GM13976 (cell line): ENCODE measurements at regions not wholly inside any gene's neighbourhood (a gene's known extent, or its start where the extent isn't known, plus 50 kb on each side); places are given as distances from the start of the nearest gene placed in this dataset.

ENCODE experiments used
- DNase-seq: peaks from one replicate; pipeline ENCODE4 v3.0.0; 2012; ENCODE audit warnings: low spot score
- in situ Hi-C: fragments of 300-500 bp; cut with MboI; formaldehyde crosslinking; loops from one replicate; pipeline ENCODE4 v1.12.0; 2022; ENCODE audit warnings: low sequenced_read_pairs, mixed read lengths, inconsistent platforms; ENCODE audit not compliant: unreplicated experiment
- TF ChIP-seq, protein P1 (sequence below): IDR thresholded peaks from 2 replicates; pipeline ENCODE4 v1.5.1; 2012; ENCODE audit warnings: borderline replicate concordance, mild to moderate bottlenecking; ENCODE audit not compliant: insufficient read depth; ENCODE audit errors: extremely low read depth, missing control alignments, control extremely low read depth

GRCh38 chr20:60727425-60727824, 524.6 kb upstream of the CDH4 start:
- TF ChIP-seq, protein P1, sequence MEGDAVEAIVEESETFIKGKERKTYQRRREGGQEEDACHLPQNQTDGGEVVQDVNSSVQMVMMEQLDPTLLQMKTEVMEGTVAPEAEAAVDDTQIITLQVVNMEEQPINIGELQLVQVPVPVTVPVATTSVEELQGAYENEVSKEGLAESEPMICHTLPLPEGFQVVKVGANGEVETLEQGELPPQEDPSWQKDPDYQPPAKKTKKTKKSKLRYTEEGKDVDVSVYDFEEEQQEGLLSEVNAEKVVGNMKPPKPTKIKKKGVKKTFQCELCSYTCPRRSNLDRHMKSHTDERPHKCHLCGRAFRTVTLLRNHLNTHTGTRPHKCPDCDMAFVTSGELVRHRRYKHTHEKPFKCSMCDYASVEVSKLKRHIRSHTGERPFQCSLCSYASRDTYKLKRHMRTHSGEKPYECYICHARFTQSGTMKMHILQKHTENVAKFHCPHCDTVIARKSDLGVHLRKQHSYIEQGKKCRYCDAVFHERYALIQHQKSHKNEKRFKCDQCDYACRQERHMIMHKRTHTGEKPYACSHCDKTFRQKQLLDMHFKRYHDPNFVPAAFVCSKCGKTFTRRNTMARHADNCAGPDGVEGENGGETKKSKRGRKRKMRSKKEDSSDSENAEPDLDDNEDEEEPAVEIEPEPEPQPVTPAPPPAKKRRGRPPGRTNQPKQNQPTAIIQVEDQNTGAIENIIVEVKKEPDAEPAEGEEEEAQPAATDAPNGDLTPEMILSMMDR = no peak
- DNase-seq = no peak
- in situ Hi-C loops = no loop called here

DNA sequence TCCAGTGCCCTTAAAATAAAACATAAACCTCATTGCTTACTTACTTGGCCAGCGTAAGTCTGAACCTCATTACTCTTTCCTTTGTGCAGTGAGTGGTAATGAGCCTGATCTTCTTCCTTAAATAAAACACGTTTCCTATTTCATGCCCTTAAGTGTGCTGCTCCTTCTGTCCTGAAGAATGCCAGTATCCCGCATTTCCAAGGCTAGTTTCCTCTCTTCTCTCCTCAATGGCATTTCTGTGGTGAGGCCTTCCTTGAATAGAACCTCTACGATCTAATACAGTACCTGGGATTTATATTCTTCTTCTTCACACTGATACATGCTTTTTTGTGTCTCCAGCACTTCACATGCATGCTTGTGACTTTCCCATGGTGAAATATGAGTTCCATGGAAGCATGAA, 523.4 kb upstream of the CDH4 start:
- in situ Hi-C loops = no loop called here
- no peak for DNase-seq
- TF ChIP-seq, protein P1 = no peak

GRCh38 chr20:60729135-60729900, 522.7 kb upstream of the CDH4 start:
- no peak for DNase-seq
- in situ Hi-C loops = no loop called here
- TF ChIP-seq, protein P1 = no peak

DNA sequence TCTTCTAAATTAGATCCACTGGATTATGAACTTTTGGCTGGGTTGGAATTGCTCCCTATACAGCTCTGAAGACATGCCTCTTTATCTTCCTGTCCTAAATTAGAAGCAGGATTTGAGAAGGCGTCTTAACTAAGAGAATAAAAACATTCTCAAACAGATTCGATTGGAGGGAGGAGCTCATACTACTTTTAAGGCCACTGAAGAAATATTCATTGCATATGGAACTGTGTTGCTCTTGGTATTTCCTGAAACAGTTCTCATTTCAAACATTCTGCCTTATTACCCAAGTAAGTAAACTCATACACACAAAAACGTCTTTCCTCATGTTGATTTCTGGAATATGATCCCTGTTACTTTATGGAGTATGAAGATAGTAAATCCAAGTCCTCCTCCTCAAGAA, 519.7 kb upstream of the CDH4 start:
- TF ChIP-seq, protein P1 = no peak
- in situ Hi-C loops = no loop called here

GRCh38 chr20:60748086-60748485, 504.0 kb upstream of the CDH4 start:
- in situ Hi-C loops = no loop called here
- TF ChIP-seq, protein P1 = no peak

More for the DNA sequence above, 519.7 kb upstream of the CDH4 start:
- no peak for DNase-seq

DNA sequence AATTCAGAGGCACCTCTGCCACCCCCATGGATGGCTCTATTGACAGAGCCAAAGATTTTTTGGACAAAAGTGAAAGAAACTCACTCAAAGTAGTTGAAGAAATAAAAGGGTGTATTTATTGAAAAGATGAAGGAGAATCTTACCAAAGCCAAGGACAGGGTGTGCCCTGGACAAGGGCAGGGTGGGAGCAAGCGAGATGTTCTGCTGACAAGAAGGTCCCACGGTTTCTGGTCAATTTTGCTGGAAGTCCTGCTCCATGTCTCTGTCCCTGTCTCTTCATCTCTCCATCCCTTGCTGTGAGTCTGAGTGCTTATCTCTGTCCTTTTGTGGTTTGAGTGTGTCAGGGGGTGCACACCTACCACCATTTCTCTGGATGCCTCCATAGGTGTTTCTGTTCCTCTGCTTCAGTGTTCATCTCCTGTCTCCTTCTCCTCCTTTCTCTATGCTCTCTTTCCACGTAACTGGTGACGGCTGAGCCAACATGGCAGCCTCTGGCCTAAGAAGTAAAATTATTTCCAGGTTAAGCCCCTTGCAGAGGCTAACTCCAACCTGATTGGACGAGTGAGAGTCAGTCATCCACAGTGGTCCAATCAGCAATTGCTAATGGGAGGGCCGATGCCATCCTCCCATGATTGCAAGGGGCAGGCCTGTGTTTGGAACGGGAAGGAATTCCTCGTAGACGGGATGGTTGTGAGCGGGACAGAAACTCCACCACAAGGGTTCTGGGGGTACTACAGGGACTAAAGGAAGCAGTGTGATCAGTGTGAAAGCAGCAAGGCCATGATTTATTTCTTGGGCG, 502.1 kb upstream of the CDH4 start:
- no peak for DNase-seq
- TF ChIP-seq, protein P1 = no peak
- in situ Hi-C loops = no loop called here

More at GRCh38 chr20:60748086-60748485, 504.0 kb upstream of the CDH4 start:
- no peak for DNase-seq
